Heart right ventricle (tissue), 16 donors: ENCODE measurements at regions not wholly inside any gene's neighbourhood (a gene's known extent, or its start where the extent isn't known, plus 50 kb on each side); places are given as distances from the start of the nearest gene placed in this dataset.

Source experiments
- ATAC-seq, 8 donors: fragments of 200-7000 bp; cut with Tn5 transposase; one replicate each; pipeline ENCODE4 v1.9.1; 2020; ENCODE audit warnings: mild to moderate bottlenecking in 8 of 8, moderate library complexity in 8 of 8, moderate number of reproducible peaks in 1 of 8
- DNase-seq, 2 donors: peaks; one replicate each; pipeline ENCODE4 v3.0.0-alpha.2; 2020
- H3K27ac ChIP-seq, 10 donors: fragments of 200-600 bp; sonication (generic) in 2 of 10; one replicate each; pipeline versions ENCODE4 v1.5.0 to v1.8.0; 2020 to 2022; ENCODE audit warnings: mild to moderate bottlenecking in 3 of 10
- H3K27me3 ChIP-seq, 7 donors: fragments of 200-600 bp; one replicate each; pipeline ENCODE4 v1.8.0; 2021 to 2022; ENCODE audit warnings: mild to moderate bottlenecking in 2 of 7
- H3K36me3 ChIP-seq, 9 donors: fragments of 200-600 bp; sonication (generic) in 1 of 9; one replicate each; pipeline versions ENCODE4 v1.5.0 to v1.8.0; 2020 to 2022; ENCODE audit warnings: mild to moderate bottlenecking in 2 of 9
- H3K4me1 ChIP-seq, 9 donors: fragments of 200-600 bp; sonication (generic) in 1 of 9; one replicate each; pipeline versions ENCODE4 v1.5.0 to v1.8.0; 2020 to 2022; ENCODE audit warnings: mild to moderate bottlenecking in 4 of 9
- H3K4me3 ChIP-seq, 10 donors: fragments of 200-600 bp; sonication (generic) in 2 of 10; one replicate each; pipeline versions ENCODE4 v1.5.0 to v1.8.0; 2020 to 2022; ENCODE audit warnings: mild to moderate bottlenecking in 7 of 10, moderate library complexity in 2 of 10
- H3K9me3 ChIP-seq, 11 donors: fragments of 200-600 bp in 10 of 11; sonication (generic) in 2 of 11; one replicate each; pipeline versions ENCODE4 v1.5.0 to v1.8.0; 2013 to 2022; ENCODE audit warnings: mild to moderate bottlenecking in 2 of 11, control low read depth in 1 of 11, moderate library complexity in 1 of 11
- WGBS, 2 donors: extraction: QIAGEN DNeasy Blood & Tissue Kit; methylation state at CpG; one replicate each; pipeline ENCODE4 v1.1.7; 2013; ENCODE audit warnings: inconsistent platforms in 1 of 2; 5-methylcytosine and 5-hydroxymethylcytosine counted together
- intact Hi-C, 10 donors: fragments of 100-400 bp; cut with DNase I; formaldehyde crosslinking; loops; one replicate each; pipeline versions ENCODE4 v1.11.1 to v1.14.2; 2022
- TF ChIP-seq, protein P1 (sequence below), 9 donors: fragments of 200-600 bp; sonication (generic) in 2 of 9; IDR thresholded peaks; one replicate each; pipeline versions ENCODE4 v1.5.0 to v1.8.0; 2021 to 2022; ENCODE audit warnings: antibody characterized with exemption in 9 of 9, mild to moderate bottlenecking in 5 of 9, moderate library complexity in 1 of 9
- donor health status: Arrhythmogenic right ventricular cardiomyopathy.
- donor health status: ischemic (EF 13 %, LVEDD 7.1; RV severe dilation, severe dysfunction).
- donor health status: healthy with polysubstance abuse.
- donor health status: DM: no; HTN: yes; CAD: no.
- donor health status: DM: no; HTN: no; CAD: no.
- donor health status: ischemic (EF 25% LVEDD 6.9; RV normal size, moderate dysfunction).
- donor health status: ischemic (EF 25% LVEDD 5.7; RV mildly dilated, moderate dysfunction).
- donor health status: healthy.
- donor health status: DM: yes; HTN: yes; CAD: no.
- donor health status: Ischemic cardiomyopathy.
- donor health status: ischemic (EF 35%, LVEDD 5.7; RV mildly dilated, moderate dysfunction).
- donor health status: nonischemic (EF 11% LVEDD 7.7; RV severe dilation, severe dysfunction).
- donor health status: DM: yes; HTN: yes; CAD: no.
- donor health status: PGD.
- donor health status: ischemic (EF 29% LVEDD 5.4; RV normal size, mild dysfunction).
- donor health status: nonischemic (EF 23%, LVEDD 6.1; RV moderate dilation, normal function).

DNA sequence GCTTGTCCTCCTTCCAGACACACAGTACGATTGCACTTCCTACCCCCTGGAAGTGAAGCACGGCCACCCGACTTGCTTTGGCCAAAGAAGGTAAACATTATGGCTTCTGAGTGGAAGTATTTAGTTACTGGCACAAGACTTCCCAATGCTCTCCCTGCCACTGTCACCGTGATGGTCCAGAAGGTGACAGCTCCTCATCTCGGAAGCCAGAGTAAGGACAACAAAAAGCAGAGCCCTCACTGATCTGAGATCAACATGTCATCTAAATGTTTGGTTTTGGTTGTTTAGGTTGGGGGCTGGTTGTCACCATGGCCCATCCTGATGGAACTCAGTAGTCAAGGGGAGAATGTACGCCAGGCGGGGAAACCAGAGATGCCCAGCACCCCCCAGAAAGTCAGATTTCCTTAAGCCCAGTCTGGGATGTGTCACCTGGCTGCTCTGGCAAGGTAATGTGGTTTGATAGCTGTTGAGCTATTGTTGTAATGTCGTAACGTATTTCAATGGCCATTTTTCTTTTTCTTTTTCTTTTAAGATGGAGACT is 170.1 kb upstream of the ZNF536 start:
- Histone ChIP-seq H3K36me3 (no peaks in the 10 kb centered on the region), H3K27ac (no peak overlapping the region), H3K4me3 (no peak overlapping the region), H3K4me1 (no peaks in the 10 kb centered on the region), H3K9me3 (peaks cover 0 to 26% (median 3%) of the 10 kb centered on the region in 11 donors), H3K27me3 (peaks cover 0 to under 1% (median 0%) of the 10 kb centered on the region in 7 donors)
- ATAC-seq (no peak), DNase-seq (no peak)
- TF ChIP-seq, protein P1, sequence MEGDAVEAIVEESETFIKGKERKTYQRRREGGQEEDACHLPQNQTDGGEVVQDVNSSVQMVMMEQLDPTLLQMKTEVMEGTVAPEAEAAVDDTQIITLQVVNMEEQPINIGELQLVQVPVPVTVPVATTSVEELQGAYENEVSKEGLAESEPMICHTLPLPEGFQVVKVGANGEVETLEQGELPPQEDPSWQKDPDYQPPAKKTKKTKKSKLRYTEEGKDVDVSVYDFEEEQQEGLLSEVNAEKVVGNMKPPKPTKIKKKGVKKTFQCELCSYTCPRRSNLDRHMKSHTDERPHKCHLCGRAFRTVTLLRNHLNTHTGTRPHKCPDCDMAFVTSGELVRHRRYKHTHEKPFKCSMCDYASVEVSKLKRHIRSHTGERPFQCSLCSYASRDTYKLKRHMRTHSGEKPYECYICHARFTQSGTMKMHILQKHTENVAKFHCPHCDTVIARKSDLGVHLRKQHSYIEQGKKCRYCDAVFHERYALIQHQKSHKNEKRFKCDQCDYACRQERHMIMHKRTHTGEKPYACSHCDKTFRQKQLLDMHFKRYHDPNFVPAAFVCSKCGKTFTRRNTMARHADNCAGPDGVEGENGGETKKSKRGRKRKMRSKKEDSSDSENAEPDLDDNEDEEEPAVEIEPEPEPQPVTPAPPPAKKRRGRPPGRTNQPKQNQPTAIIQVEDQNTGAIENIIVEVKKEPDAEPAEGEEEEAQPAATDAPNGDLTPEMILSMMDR (IDR thresholded peaks at IDR 0.05): no peak
- WGBS, 2 donors: 83 to 86% methylated on average over 9 of the region's 9 CpGs
- intact Hi-C loops: no loop called here

GRCh38 chr19:30204721-30205120 is 167.5 kb upstream of the ZNF536 start:
- TF ChIP-seq, protein P1 (IDR thresholded peaks at IDR 0.05): no peak
- ATAC-seq (no peak), DNase-seq (no peak)
- Histone ChIP-seq H3K27ac (no peak overlapping the region), H3K4me1 (no peaks in the 10 kb centered on the region), H3K36me3 (no peaks in the 10 kb centered on the region), H3K4me3 (no peak overlapping the region), H3K27me3 (peaks cover 0 to 8% (median 0%) of the 10 kb centered on the region in 7 donors), H3K9me3 (peaks cover 0 to 16% (median 0%) of the 10 kb centered on the region in 11 donors)
- 83 to 96% methylated on average over 3 of the region's 3 CpGs for WGBS, 2 donors
- intact Hi-C loops: no loop called here

GRCh38 chr19:30206187-30206586 is 166.0 kb upstream of the ZNF536 start:
- ATAC-seq (no peak), DNase-seq (no peak)
- H3K36me3 ChIP-seq: no peaks in the 10 kb centered on the region
- peaks cover 0 to 16% (median 0%) of the 10 kb centered on the region in 11 donors for H3K9me3 ChIP-seq
- 87 to 95% methylated on average over 6 of the region's 6 CpGs for WGBS, 2 donors
- H3K4me3 ChIP-seq: no peak overlapping the region
- peaks cover 0 to 12% (median 5%) of the 10 kb centered on the region in 7 donors for H3K27me3 ChIP-seq
- TF ChIP-seq, protein P1 (IDR thresholded peaks at IDR 0.05): no peak
- intact Hi-C loops: no loop called here
- no peaks in the 10 kb centered on the region for H3K4me1 ChIP-seq
- no peak overlapping the region for H3K27ac ChIP-seq

- Histone ChIP-seq H3K9me3 (peaks cover 0 to 16% (median 0%) of the 10 kb centered on the region in 11 donors), H3K4me3 (no peak overlapping the region), H3K27ac (no peak overlapping the region), H3K4me1 (no peaks in the 10 kb centered on the region), H3K27me3 (peaks cover 0 to 15% (median 5%) of the 10 kb centered on the region in 7 donors), H3K36me3 (no peaks in the 10 kb centered on the region)
- intact Hi-C loops: no loop called here
- DNase-seq (no peak), ATAC-seq (no peak)
- TF ChIP-seq, protein P1 (IDR thresholded peaks at IDR 0.05): no peak
- WGBS, 2 donors: 72 to 75% methylated on average over 6 of the region's 6 CpGs
Observed at GRCh38 chr19:30207357-30207756, 164.8 kb upstream of the ZNF536 start.
